ENCODE measurements at regions not wholly inside any gene's neighbourhood (a gene's known extent, or its start where the extent isn't known, plus 50 kb on each side); places are given as distances from the start of the nearest gene placed in this dataset.

- Histone ChIP-seq H3K36me3 (ENCODE audit: control insufficient read depth, insufficient read depth, low read length) (no peaks in the 10 kb centered on the region), H3K4me3 (no peak overlapping the region), H2AFZ (ENCODE audit: low read depth, low read length) (no peak overlapping the region), H3K79me2 (ENCODE audit: control insufficient read depth, insufficient read depth, low read length) (no peaks in the 10 kb centered on the region), H3K27me3 (ENCODE audit: control insufficient read depth in 2 of 2, insufficient read depth in 2 of 2, low read length in 2 of 2) (no peaks in the 10 kb centered on the region), H3K4me2 (ENCODE audit: insufficient read depth, low read length) (no peak overlapping the region), H3K4me1 (replicated peaks in 1 of 2; ENCODE audit: control insufficient read depth in 2 of 2, insufficient read depth in 2 of 2, low read length in 2 of 2) (no peaks in the 10 kb centered on the region; a peak in 2 of 5 replicates), H3K9me3 (replicated peaks; ENCODE audit: control insufficient read depth, insufficient read depth, low read depth, low read length) (no peaks in the 10 kb centered on the region), H3K9me1 (ENCODE audit: control insufficient read depth, insufficient read depth, low read length) (no peaks in the 10 kb centered on the region), H3K27ac (ENCODE audit: extremely low read depth, low read depth, low read length) (no peak overlapping the region), H4K20me1 (replicated peaks; ENCODE audit: control insufficient read depth, insufficient read depth, low read length) (no peaks in the 10 kb centered on the region; the same call in 1 of the 2 replicates), H3K9ac (ENCODE audit: insufficient read depth in 1 of 2, low read depth in 2 of 2, low read length in 2 of 2) (no peak overlapping the region)
- intact Hi-C loops (cut with micrococcal nuclease) = no loop called here
- 48% methylated on average over 14 of the region's 14 CpGs for WGBS (ENCODE audit: insufficient coverage, low coverage, missing lambda C conversion rate)
- ChIA-PET CTCF (ENCODE audit: low intra/inter-chr PET ratio) (no interaction called here), POLR2A (interaction anchor here (0.6 to 1.5 kb wide), 5 partner anchors 12 to 258 kb away, joined by 3 to 4 read pairs (median 3); no protein-coding TSS in a partner anchor)
- in situ Hi-C loops (cut with MboI) = no loop called here
- no peak for ATAC-seq
- peak in 2 of 4 experiments; percentile 7 to 10 for DNase-seq (ENCODE audit: extremely low read depth in 1 of 4, low spot score in 3 of 4)
- BruUV-seq (replicated peaks) = no TSS peak
- FAIRE-seq = no peak
- TF ChIP-seq ARID3B (CRISPR knock-in tag; IDR thresholded peaks at IDR 0.05; ENCODE audit: borderline replicate concordance) (no peak), GABPB2 (CRISPR knock-in tag; conservative IDR thresholded peaks at IDR 0.05) (no peak)
These were observed 111.0 kb downstream of the BEGAIN start for GRCh38 chr14:100476012-100476822.
